ENCODE measurements at regions not wholly inside any gene's neighbourhood (a gene's known extent, or its start where the extent isn't known, plus 50 kb on each side); places are given as distances from the start of the nearest gene placed in this dataset.

DNA sequence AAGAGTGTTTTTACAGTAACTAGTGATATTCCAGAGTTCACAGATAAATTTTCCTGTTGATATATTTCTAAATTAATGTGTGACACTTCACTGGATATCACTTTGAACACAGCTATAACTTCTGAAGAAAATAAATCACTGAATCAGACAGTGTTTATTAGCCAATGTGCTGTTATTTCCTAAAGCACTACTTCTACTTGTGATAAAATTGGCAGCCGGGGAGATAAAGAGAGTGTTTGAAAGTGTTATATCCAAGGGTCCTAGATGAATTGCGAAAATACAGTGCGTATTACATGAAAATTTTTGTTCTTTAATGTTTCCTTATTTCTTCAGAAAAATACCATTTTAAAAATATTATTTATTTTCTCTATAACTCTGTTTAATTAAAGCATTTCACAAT, 417.5 kb upstream of the ARGLU1 start:
- TF ChIP-seq, protein P1, sequence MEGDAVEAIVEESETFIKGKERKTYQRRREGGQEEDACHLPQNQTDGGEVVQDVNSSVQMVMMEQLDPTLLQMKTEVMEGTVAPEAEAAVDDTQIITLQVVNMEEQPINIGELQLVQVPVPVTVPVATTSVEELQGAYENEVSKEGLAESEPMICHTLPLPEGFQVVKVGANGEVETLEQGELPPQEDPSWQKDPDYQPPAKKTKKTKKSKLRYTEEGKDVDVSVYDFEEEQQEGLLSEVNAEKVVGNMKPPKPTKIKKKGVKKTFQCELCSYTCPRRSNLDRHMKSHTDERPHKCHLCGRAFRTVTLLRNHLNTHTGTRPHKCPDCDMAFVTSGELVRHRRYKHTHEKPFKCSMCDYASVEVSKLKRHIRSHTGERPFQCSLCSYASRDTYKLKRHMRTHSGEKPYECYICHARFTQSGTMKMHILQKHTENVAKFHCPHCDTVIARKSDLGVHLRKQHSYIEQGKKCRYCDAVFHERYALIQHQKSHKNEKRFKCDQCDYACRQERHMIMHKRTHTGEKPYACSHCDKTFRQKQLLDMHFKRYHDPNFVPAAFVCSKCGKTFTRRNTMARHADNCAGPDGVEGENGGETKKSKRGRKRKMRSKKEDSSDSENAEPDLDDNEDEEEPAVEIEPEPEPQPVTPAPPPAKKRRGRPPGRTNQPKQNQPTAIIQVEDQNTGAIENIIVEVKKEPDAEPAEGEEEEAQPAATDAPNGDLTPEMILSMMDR (conservative IDR thresholded peaks at IDR 0.05; ENCODE audit: low read depth, low read length): no peak
- no peak for TF ChIP-seq EZH2 (IDR thresholded peaks at IDR 0.05; ENCODE audit: borderline replicate concordance, low read depth, low read length, poor library complexity, severe bottlenecking)

Measured in A673 (cell line).